Tibial artery (tissue), 4 donors: ENCODE measurements at regions not wholly inside any gene's neighbourhood (a gene's known extent, or its start where the extent isn't known, plus 50 kb on each side); places are given as distances from the start of the nearest gene placed in this dataset.

Experiments used
- DNase-seq, 2 donors: peaks; one replicate each; pipeline ENCODE4 v3.0.0-alpha.2; 2019
- H3K27ac ChIP-seq, 2 donors: fragments of 200-600 bp; sonication (generic) in 1 of 2; 1 replicate in 1 of 2; 2 replicates in 1 of 2; pipeline ENCODE4 v1.5.1; 2018 to 2019; ENCODE audit warnings: mild to moderate bottlenecking in 1 of 2
- H3K27me3 ChIP-seq, 2 donors: fragments of 200-600 bp; sonication (generic) in 1 of 2; one replicate each; pipeline versions ENCODE4 v1.5.1 to v1.6.0; 2016 to 2019
- H3K36me3 ChIP-seq, 3 donors: fragments of 200-600 bp; sonication (generic) in 2 of 3; one replicate each; pipeline ENCODE4 v1.5.1; 2016 to 2019; ENCODE audit warnings: mild to moderate bottlenecking in 2 of 3
- H3K4me1 ChIP-seq, 4 donors: fragments of 200-600 bp; sonication (generic) in 2 of 4; 1 replicate in 3 of 4; 2 replicates in 1 of 4; pipeline ENCODE4 v1.5.1; 2016 to 2019
- H3K4me3 ChIP-seq, 2 donors: fragments of 200-600 bp; sonication (generic) in 1 of 2; 1 replicate in 1 of 2; 2 replicates in 1 of 2; pipeline ENCODE4 v1.5.1; 2018 to 2019; ENCODE audit warnings: mild to moderate bottlenecking in 2 of 2
- H3K9me3 ChIP-seq, 3 donors: fragments of 200-600 bp; sonication (generic) in 1 of 3; one replicate each; pipeline ENCODE4 v1.5.1; 2016 to 2019
- CTCF ChIP-seq, 2 experiments: fragments of 200-600 bp in 1 of 2; fragments of 450-650 bp in 1 of 2; IDR thresholded peaks; one replicate each; pipeline ENCODE4 v1.5.1; 2017 to 2019; ENCODE audit warnings: antibody characterized with exemption in 2 of 2, mild to moderate bottlenecking in 1 of 2, moderate library complexity in 1 of 2
- intact Hi-C: fragments of 100-400 bp; cut with DNase I; formaldehyde crosslinking; loops from one replicate; pipeline ENCODE4 v1.15.0; 2023; ENCODE audit warnings: low total_unique reads

GRCh38 chr2:104448661-104449440, 405.1 kb upstream of the POU3F3 start:
- no peaks in the 10 kb centered on the region for H3K9me3 ChIP-seq
- H3K36me3 ChIP-seq: no peaks in the 10 kb centered on the region
- H3K27me3 ChIP-seq: no peaks in the 10 kb centered on the region
- no peak overlapping the region for H3K4me3 ChIP-seq
- no peaks in the 10 kb centered on the region for H3K4me1 ChIP-seq
- TF ChIP-seq CTCF (IDR thresholded peaks at IDR 0.05): no peak
- no peak for DNase-seq
- H3K27ac ChIP-seq: no peak overlapping the region
- intact Hi-C loops: no loop called here

DNA sequence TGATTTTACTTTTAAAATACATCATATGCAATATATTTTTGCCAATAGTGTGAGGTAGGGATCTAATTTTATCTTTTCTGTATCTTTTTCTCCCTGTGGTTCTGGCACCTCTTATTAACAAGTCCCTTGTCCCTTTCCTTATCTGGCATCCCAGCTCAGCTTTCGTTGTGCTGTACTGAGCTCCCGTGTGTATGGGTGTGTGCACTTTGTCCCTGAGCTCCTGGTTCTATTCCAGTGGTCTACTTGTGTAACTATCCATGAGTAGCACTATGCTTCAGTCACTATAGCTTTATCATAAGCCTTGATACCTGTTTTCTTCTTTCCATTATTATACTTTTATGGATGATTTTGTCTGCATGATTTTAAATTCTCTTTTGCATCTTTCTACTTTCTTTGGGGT, 401.4 kb upstream of the POU3F3 start:
- no peak overlapping the region for H3K27ac ChIP-seq
- no peaks in the 10 kb centered on the region for H3K36me3 ChIP-seq
- H3K4me1 ChIP-seq: no peaks in the 10 kb centered on the region
- no peak overlapping the region for H3K4me3 ChIP-seq
- no peaks in the 10 kb centered on the region for H3K27me3 ChIP-seq
- no peak for TF ChIP-seq CTCF (IDR thresholded peaks at IDR 0.05)
- no peak for DNase-seq
- intact Hi-C loops: no loop called here
- H3K9me3 ChIP-seq: no peaks in the 10 kb centered on the region

DNA sequence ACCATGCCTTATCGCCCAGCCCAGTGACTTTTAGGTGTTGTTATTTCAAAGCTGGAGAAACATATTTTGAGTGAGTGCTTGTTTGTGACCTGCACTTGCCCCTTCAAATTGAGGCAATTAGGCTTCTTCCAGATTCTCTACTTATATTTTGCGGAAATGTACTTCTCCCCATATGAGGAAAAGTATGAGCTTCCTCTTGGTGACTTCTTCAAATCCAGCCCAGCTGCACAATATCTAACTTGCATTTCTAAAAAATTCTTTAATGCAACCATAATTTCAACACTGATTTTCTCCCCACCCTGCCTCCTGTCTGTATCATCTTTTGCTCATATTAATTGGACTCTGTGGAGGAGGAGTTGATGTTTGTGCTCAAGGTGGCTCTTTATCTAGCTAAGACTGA, 391.2 kb upstream of the POU3F3 start:
- no peak for DNase-seq
- TF ChIP-seq CTCF (IDR thresholded peaks at IDR 0.05): no peak
- no peaks in the 10 kb centered on the region for H3K36me3 ChIP-seq
- no peaks in the 10 kb centered on the region for H3K4me1 ChIP-seq
- H3K27me3 ChIP-seq: no peaks in the 10 kb centered on the region
- no peak overlapping the region for H3K4me3 ChIP-seq
- H3K9me3 ChIP-seq: no peaks in the 10 kb centered on the region
- no peak overlapping the region for H3K27ac ChIP-seq
- intact Hi-C loops: no loop called here

DNA sequence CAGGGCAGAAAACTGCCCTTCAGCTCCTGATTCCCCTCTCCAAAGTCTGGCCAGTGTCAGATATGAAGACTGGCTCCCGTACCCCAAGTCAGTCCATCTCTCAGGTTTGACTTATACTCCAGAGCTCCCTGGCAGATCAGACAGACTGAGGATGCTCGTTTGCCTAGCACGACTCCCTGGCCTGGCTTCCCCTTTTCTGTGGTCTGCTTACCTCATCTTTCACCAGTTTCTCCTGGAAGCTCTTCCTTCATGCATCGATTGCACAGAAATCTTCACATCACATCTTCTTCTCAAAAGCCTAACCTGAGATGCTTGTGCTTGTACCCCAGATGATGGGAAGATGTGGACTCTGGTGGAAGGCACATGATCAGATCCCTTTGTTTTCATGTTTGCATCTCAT, 387.9 kb upstream of the POU3F3 start:
- Histone ChIP-seq H3K4me3 (no peak overlapping the region), H3K27ac (no peak overlapping the region), H3K4me1 (no peaks in the 10 kb centered on the region), H3K9me3 (no peaks in the 10 kb centered on the region), H3K36me3 (no peaks in the 10 kb centered on the region), H3K27me3 (no peaks in the 10 kb centered on the region)
- intact Hi-C loops: no loop called here
- DNase-seq: no peak
- TF ChIP-seq CTCF (IDR thresholded peaks at IDR 0.05): no peak

- no peak for DNase-seq
- no peak for TF ChIP-seq CTCF (IDR thresholded peaks at IDR 0.05)
- H3K27ac ChIP-seq: no peak overlapping the region
- no peaks in the 10 kb centered on the region for H3K9me3 ChIP-seq
- no peak overlapping the region for H3K4me3 ChIP-seq
- intact Hi-C loops: no loop called here
- H3K36me3 ChIP-seq: no peaks in the 10 kb centered on the region
- no peaks in the 10 kb centered on the region for H3K4me1 ChIP-seq
- no peaks in the 10 kb centered on the region for H3K27me3 ChIP-seq
Measured at GRCh38 chr2:104468846-104469245, 385.1 kb upstream of the POU3F3 start.

- Histone ChIP-seq H3K9me3 (no peaks in the 10 kb centered on the region), H3K27ac (no peak overlapping the region), H3K4me1 (no peaks in the 10 kb centered on the region), H3K36me3 (no peaks in the 10 kb centered on the region), H3K27me3 (no peaks in the 10 kb centered on the region), H3K4me3 (no peak overlapping the region)
- intact Hi-C loops: no loop called here
- DNase-seq: no peak
- no peak for TF ChIP-seq CTCF (IDR thresholded peaks at IDR 0.05)
Measured at GRCh38 chr2:104472076-104472475, 381.8 kb upstream of the POU3F3 start.
